ENCODE measurements at regions not wholly inside any gene's neighbourhood (a gene's known extent, or its start where the extent isn't known, plus 50 kb on each side); places are given as distances from the start of the nearest gene placed in this dataset.

- no peak overlapping the region for H3K27ac ChIP-seq
- TF ChIP-seq ZFX (IDR thresholded peaks at IDR 0.05; ENCODE audit: borderline replicate concordance) (no peak), CTCF (IDR thresholded peaks at IDR 0.05) (no peak)
Measured at GRCh38 chr20:41668057-41668749, 50.0 kb upstream of the CHD6 start.

Data from 22Rv1 (cell line).